B cell (primary cell): ENCODE measurements at regions not wholly inside any gene's neighbourhood (a gene's known extent, or its start where the extent isn't known, plus 50 kb on each side); places are given as distances from the start of the nearest gene placed in this dataset.

Experiments
- EZH2 ChIP-seq: IDR thresholded peaks from 2 replicates; pipeline ENCODE4 v1.6.1; 2012; ENCODE audit warnings: borderline replicate concordance, low read depth, mild to moderate bottlenecking, moderate library complexity, low read length; ENCODE audit not compliant: insufficient read depth, poor library complexity, severe bottlenecking
- TF ChIP-seq, protein P1 (sequence below): fragments of 200-600 bp; IDR thresholded peaks from one replicate; pipeline ENCODE4 v1.8.0; 2022; ENCODE audit warnings: antibody characterized with exemption, mild to moderate bottlenecking

GRCh38 chr6:23981923-23982322, 144.1 kb upstream of the NRSN1 start:
- TF ChIP-seq EZH2, result no peak
- TF ChIP-seq, protein P1, sequence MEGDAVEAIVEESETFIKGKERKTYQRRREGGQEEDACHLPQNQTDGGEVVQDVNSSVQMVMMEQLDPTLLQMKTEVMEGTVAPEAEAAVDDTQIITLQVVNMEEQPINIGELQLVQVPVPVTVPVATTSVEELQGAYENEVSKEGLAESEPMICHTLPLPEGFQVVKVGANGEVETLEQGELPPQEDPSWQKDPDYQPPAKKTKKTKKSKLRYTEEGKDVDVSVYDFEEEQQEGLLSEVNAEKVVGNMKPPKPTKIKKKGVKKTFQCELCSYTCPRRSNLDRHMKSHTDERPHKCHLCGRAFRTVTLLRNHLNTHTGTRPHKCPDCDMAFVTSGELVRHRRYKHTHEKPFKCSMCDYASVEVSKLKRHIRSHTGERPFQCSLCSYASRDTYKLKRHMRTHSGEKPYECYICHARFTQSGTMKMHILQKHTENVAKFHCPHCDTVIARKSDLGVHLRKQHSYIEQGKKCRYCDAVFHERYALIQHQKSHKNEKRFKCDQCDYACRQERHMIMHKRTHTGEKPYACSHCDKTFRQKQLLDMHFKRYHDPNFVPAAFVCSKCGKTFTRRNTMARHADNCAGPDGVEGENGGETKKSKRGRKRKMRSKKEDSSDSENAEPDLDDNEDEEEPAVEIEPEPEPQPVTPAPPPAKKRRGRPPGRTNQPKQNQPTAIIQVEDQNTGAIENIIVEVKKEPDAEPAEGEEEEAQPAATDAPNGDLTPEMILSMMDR, result no peak
